HepG2 (cell line): ENCODE measurements at regions not wholly inside any gene's neighbourhood (a gene's known extent, or its start where the extent isn't known, plus 50 kb on each side); places are given as distances from the start of the nearest gene placed in this dataset.

Experiments
- AHR ChIP-seq: IDR thresholded peaks from 2 replicates; pipeline ENCODE4 v1.6.1; 2018; ENCODE audit warnings: missing genetic modification reagents, missing compliant biosample characterization
- EED ChIP-seq: sonication (generic); formaldehyde crosslinking; IDR thresholded peaks from 2 replicates; pipeline ENCODE4 v1.5.0; 2020; ENCODE audit warnings: mild to moderate bottlenecking, missing genetic modification reagents
- FOXA1 ChIP-seq, 2 experiments: fragments of 450-650 bp in 1 of 2; sonication (generic) in 1 of 2; formaldehyde crosslinking in 1 of 2; IDR thresholded peaks; 2 replicates each; pipeline versions ENCODE4 v1.4.0 to v1.6.1; 2016 to 2020; ENCODE audit warnings: missing genetic modification reagents in 1 of 2
- FOXA3 ChIP-seq: IDR thresholded peaks from 2 replicates; pipeline ENCODE4 v1.6.1; 2016; ENCODE audit warnings: missing genetic modification reagents, missing compliant biosample characterization
- KDM4B ChIP-seq: sonication (generic); formaldehyde crosslinking; IDR thresholded peaks from 2 replicates; pipeline ENCODE4 v1.4.0; 2020; ENCODE audit warnings: missing genetic modification reagents
- KLF9 ChIP-seq: IDR thresholded peaks from 2 replicates; pipeline ENCODE4 v1.6.1; 2016; ENCODE audit warnings: low read depth
- MAFK ChIP-seq, 2 experiments: IDR thresholded peaks in 1 of 2; conservative IDR thresholded peaks in 1 of 2; 2 replicates each; pipeline ENCODE4 v1.6.1; 2011; ENCODE audit warnings: improper control_type of control experiment in 2 of 2, low read length in 2 of 2
- NCOA1 ChIP-seq: sonication (generic); formaldehyde crosslinking; IDR thresholded peaks from 2 replicates; pipeline ENCODE4 v1.9.0; 2021; ENCODE audit warnings: missing genetic modification reagents
- PPARG ChIP-seq: conservative IDR thresholded peaks from 2 replicates; pipeline ENCODE4 v1.6.1; 2016; ENCODE audit warnings: missing biosample characterization, missing genetic modification reagents
- SRSF9 ChIP-seq: fragments of 200-400 bp; formaldehyde crosslinking; IDR thresholded peaks from 2 replicates; pipeline ENCODE4 v1.6.1; 2018; ENCODE audit warnings: borderline replicate concordance, mild to moderate bottlenecking, low read depth, low read length; ENCODE audit not compliant: insufficient read depth, poor library complexity, severe bottlenecking
- ZFP37 ChIP-seq: sonication (generic); formaldehyde crosslinking; IDR thresholded peaks from 2 replicates; pipeline ENCODE4 v1.4.0; 2020; ENCODE audit warnings: missing genetic modification reagents, borderline replicate concordance
- ZIK1 ChIP-seq: sonication (generic); formaldehyde crosslinking; IDR thresholded peaks from 2 replicates; pipeline ENCODE4 v1.5.0; 2020; ENCODE audit warnings: mild to moderate bottlenecking, low read depth, missing genetic modification reagents, borderline replicate concordance
- ZNF282 ChIP-seq: fragments of 450-650 bp; IDR thresholded peaks from 2 replicates; pipeline ENCODE4 v1.6.1; 2018; ENCODE audit not compliant: partially characterized antibody
- ZNF616 ChIP-seq: sonication (generic); formaldehyde crosslinking; IDR thresholded peaks from 2 replicates; pipeline ENCODE4 v1.5.0; 2020; ENCODE audit warnings: low read depth, mild to moderate bottlenecking, missing genetic modification reagents
- ZNF891 ChIP-seq: sonication (generic); formaldehyde crosslinking; IDR thresholded peaks from 2 replicates; pipeline ENCODE4 v1.5.0; 2020; ENCODE audit warnings: mild to moderate bottlenecking, missing genetic modification reagents
- TF ChIP-seq, protein P1 (sequence below): sonication (generic); formaldehyde crosslinking; conservative IDR thresholded peaks from 2 replicates; pipeline ENCODE4 v1.5.0; 2020; ENCODE audit warnings: missing genetic modification reagents
- TF ChIP-seq, protein P2 (sequence below): sonication (generic); formaldehyde crosslinking; IDR thresholded peaks from 2 replicates; pipeline ENCODE4 v1.4.0; 2020; ENCODE audit warnings: missing genetic modification reagents
- TF ChIP-seq, protein P3 (sequence below): sonication (generic); formaldehyde crosslinking; IDR thresholded peaks from 2 replicates; pipeline ENCODE4 v1.4.0; 2020; ENCODE audit warnings: low read depth, mild to moderate bottlenecking, missing genetic modification reagents
- TF ChIP-seq, protein P4 (sequence below): sonication (generic); formaldehyde crosslinking; IDR thresholded peaks from 2 replicates; pipeline ENCODE4 v1.4.0; 2020; ENCODE audit warnings: missing genetic modification reagents, borderline replicate concordance
- TF ChIP-seq, protein P5 (sequence below): sonication (generic); formaldehyde crosslinking; conservative IDR thresholded peaks from 2 replicates; pipeline ENCODE4 v1.4.0; 2020; ENCODE audit warnings: missing genetic modification reagents

DNA sequence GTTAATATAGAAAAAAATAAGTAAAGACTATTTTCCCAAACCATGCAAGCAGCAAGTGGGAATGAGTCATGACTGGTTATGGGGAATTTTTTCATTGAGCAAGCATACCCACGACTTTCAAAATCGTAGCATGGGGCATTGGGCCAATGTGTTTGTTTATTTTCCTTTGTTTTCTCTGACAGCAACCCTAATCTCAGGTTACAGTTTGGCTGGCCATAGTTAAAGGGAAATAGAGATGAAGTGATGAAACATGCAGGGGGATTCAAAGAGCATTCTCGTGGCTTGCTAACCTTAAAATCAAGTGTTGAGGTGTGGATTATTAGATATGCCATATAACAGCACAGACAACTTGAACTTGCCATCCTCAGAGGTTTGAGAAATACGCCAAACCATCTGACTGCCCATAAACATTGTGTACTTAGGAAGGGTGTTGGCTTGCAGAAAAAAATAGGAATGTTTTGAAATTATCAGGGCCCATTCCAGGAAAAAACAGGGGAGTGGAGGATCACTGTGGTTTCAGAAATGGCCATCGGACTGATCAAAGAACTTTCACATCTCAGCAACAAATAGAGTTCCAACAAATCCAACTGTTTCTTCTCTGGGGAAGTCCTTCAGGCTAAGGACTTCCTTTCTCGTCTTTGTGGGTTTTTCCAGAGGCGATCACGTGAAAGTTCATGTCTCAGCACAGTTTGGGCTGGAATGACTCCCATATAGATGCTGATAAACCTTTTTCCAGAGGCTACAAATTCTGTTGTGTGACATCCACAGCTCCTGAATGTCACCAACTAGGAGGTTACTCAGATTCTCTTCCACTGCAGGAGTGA lies 259.1 kb downstream of the SYK start (continued):
- TF ChIP-seq, protein P1, sequence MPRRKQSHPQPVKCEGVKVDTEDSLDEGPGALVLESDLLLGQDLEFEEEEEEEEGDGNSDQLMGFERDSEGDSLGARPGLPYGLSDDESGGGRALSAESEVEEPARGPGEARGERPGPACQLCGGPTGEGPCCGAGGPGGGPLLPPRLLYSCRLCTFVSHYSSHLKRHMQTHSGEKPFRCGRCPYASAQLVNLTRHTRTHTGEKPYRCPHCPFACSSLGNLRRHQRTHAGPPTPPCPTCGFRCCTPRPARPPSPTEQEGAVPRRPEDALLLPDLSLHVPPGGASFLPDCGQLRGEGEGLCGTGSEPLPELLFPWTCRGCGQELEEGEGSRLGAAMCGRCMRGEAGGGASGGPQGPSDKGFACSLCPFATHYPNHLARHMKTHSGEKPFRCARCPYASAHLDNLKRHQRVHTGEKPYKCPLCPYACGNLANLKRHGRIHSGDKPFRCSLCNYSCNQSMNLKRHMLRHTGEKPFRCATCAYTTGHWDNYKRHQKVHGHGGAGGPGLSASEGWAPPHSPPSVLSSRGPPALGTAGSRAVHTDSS (CRISPR knock-in tag): no peak
- TF ChIP-seq, protein P2, sequence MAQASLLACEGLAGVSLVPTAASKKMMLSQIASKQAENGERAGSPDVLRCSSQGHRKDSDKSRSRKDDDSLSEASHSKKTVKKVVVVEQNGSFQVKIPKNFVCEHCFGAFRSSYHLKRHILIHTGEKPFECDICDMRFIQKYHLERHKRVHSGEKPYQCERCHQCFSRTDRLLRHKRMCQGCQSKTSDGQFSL (CRISPR knock-in tag): no peak
- no peak for TF ChIP-seq KLF9 (CRISPR knock-in tag)
- TF ChIP-seq KDM4B: peak; percentile 58; the same call in 1 of the 2 replicates
- TF ChIP-seq, protein P3, sequence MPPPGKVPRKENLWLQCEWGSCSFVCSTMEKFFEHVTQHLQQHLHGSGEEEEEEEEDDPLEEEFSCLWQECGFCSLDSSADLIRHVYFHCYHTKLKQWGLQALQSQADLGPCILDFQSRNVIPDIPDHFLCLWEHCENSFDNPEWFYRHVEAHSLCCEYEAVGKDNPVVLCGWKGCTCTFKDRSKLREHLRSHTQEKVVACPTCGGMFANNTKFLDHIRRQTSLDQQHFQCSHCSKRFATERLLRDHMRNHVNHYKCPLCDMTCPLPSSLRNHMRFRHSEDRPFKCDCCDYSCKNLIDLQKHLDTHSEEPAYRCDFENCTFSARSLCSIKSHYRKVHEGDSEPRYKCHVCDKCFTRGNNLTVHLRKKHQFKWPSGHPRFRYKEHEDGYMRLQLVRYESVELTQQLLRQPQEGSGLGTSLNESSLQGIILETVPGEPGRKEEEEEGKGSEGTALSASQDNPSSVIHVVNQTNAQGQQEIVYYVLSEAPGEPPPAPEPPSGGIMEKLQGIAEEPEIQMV (CRISPR knock-in tag): no peak
- TF ChIP-seq ZIK1 (CRISPR knock-in tag): no peak
- peak; percentile 57; the same call in 1 of the 2 replicates for TF ChIP-seq FOXA1 (IDR thresholded peaks at IDR 0.05)
- TF ChIP-seq FOXA1 (CRISPR knock-in tag; IDR thresholded peaks at IDR 0.05): peak; percentile 77
- no peak for TF ChIP-seq ZFP37 (CRISPR knock-in tag)
- no peak for TF ChIP-seq NCOA1 (CRISPR knock-in tag)
- TF ChIP-seq FOXA3 (CRISPR knock-in tag): peak; percentile 81
- no peak for TF ChIP-seq EED (CRISPR knock-in tag)
- TF ChIP-seq AHR: no peak
- no peak for TF ChIP-seq ZNF891 (CRISPR knock-in tag)
- TF ChIP-seq ZNF616 (CRISPR knock-in tag): no peak
- TF ChIP-seq SRSF9: no peak
- no peak; a peak in 1 of 4 replicates for TF ChIP-seq MAFK (conservative IDR thresholded peaks at IDR 0.05 in 1 of 2, IDR thresholded peaks at IDR 0.05 in 1 of 2; ENCODE audit: low read length in 2 of 2)
- no peak for TF ChIP-seq ZNF282
- TF ChIP-seq, protein P4, sequence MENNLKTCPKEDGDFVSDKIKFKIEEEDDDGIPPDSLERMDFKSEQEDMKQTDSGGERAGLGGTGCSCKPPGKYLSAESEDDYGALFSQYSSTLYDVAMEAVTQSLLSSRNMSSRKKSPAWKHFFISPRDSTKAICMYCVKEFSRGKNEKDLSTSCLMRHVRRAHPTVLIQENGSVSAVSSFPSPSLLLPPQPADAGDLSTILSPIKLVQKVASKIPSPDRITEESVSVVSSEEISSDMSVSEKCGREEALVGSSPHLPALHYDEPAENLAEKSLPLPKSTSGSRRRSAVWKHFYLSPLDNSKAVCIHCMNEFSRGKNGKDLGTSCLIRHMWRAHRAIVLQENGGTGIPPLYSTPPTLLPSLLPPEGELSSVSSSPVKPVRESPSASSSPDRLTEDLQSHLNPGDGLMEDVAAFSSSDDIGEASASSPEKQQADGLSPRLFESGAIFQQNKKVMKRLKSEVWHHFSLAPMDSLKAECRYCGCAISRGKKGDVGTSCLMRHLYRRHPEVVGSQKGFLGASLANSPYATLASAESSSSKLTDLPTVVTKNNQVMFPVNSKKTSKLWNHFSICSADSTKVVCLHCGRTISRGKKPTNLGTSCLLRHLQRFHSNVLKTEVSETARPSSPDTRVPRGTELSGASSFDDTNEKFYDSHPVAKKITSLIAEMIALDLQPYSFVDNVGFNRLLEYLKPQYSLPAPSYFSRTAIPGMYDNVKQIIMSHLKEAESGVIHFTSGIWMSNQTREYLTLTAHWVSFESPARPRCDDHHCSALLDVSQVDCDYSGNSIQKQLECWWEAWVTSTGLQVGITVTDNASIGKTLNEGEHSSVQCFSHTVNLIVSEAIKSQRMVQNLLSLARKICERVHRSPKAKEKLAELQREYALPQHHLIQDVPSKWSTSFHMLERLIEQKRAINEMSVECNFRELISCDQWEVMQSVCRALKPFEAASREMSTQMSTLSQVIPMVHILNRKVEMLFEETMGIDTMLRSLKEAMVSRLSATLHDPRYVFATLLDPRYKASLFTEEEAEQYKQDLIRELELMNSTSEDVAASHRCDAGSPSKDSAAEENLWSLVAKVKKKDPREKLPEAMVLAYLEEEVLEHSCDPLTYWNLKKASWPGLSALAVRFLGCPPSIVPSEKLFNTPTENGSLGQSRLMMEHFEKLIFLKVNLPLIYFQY (CRISPR knock-in tag): peak; percentile 51; the same call in 1 of the 2 replicates
- peak; percentile 16; the same call in 1 of the 2 replicates for TF ChIP-seq PPARG (CRISPR knock-in tag)
- TF ChIP-seq, protein P5, sequence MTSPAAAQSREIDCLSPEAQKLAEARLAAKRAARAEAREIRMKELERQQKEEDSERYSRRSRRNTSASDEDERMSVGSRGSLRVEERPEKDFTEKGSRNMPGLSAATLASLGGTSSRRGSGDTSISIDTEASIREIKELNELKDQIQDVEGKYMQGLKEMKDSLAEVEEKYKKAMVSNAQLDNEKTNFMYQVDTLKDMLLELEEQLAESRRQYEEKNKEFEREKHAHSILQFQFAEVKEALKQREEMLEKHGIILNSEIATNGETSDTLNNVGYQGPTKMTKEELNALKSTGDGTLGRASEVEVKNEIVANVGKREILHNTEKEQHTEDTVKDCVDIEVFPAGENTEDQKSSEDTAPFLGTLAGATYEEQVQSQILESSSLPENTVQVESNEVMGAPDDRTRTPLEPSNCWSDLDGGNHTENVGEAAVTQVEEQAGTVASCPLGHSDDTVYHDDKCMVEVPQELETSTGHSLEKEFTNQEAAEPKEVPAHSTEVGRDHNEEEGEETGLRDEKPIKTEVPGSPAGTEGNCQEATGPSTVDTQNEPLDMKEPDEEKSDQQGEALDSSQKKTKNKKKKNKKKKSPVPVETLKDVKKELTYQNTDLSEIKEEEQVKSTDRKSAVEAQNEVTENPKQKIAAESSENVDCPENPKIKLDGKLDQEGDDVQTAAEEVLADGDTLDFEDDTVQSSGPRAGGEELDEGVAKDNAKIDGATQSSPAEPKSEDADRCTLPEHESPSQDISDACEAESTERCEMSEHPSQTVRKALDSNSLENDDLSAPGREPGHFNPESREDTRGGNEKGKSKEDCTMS (CRISPR knock-in tag): no peak
